Heart right ventricle (tissue), 16 donors: ENCODE measurements at regions not wholly inside any gene's neighbourhood (a gene's known extent, or its start where the extent isn't known, plus 50 kb on each side); places are given as distances from the start of the nearest gene placed in this dataset.

Source experiments
- ATAC-seq, 8 donors: fragments of 200-7000 bp; cut with Tn5 transposase; one replicate each; pipeline ENCODE4 v1.9.1; 2020; ENCODE audit warnings: mild to moderate bottlenecking in 8 of 8, moderate library complexity in 8 of 8, moderate number of reproducible peaks in 1 of 8
- DNase-seq, 2 donors: peaks; one replicate each; pipeline ENCODE4 v3.0.0-alpha.2; 2020
- H3K27ac ChIP-seq, 10 donors: fragments of 200-600 bp; sonication (generic) in 2 of 10; one replicate each; pipeline versions ENCODE4 v1.5.0 to v1.8.0; 2020 to 2022; ENCODE audit warnings: mild to moderate bottlenecking in 3 of 10
- H3K27me3 ChIP-seq, 7 donors: fragments of 200-600 bp; one replicate each; pipeline ENCODE4 v1.8.0; 2021 to 2022; ENCODE audit warnings: mild to moderate bottlenecking in 2 of 7
- H3K36me3 ChIP-seq, 9 donors: fragments of 200-600 bp; sonication (generic) in 1 of 9; one replicate each; pipeline versions ENCODE4 v1.5.0 to v1.8.0; 2020 to 2022; ENCODE audit warnings: mild to moderate bottlenecking in 2 of 9
- H3K4me1 ChIP-seq, 9 donors: fragments of 200-600 bp; sonication (generic) in 1 of 9; one replicate each; pipeline versions ENCODE4 v1.5.0 to v1.8.0; 2020 to 2022; ENCODE audit warnings: mild to moderate bottlenecking in 4 of 9
- H3K4me3 ChIP-seq, 10 donors: fragments of 200-600 bp; sonication (generic) in 2 of 10; one replicate each; pipeline versions ENCODE4 v1.5.0 to v1.8.0; 2020 to 2022; ENCODE audit warnings: mild to moderate bottlenecking in 7 of 10, moderate library complexity in 2 of 10
- H3K9me3 ChIP-seq, 11 donors: fragments of 200-600 bp in 10 of 11; sonication (generic) in 2 of 11; one replicate each; pipeline versions ENCODE4 v1.5.0 to v1.8.0; 2013 to 2022; ENCODE audit warnings: mild to moderate bottlenecking in 2 of 11, control low read depth in 1 of 11, moderate library complexity in 1 of 11
- WGBS, 2 donors: extraction: QIAGEN DNeasy Blood & Tissue Kit; methylation state at CpG; one replicate each; pipeline ENCODE4 v1.1.7; 2013; ENCODE audit warnings: inconsistent platforms in 1 of 2; 5-methylcytosine and 5-hydroxymethylcytosine counted together
- intact Hi-C, 10 donors: fragments of 100-400 bp; cut with DNase I; formaldehyde crosslinking; loops; one replicate each; pipeline versions ENCODE4 v1.11.1 to v1.14.2; 2022
- TF ChIP-seq, protein P1 (sequence below), 9 donors: fragments of 200-600 bp; sonication (generic) in 2 of 9; IDR thresholded peaks; one replicate each; pipeline versions ENCODE4 v1.5.0 to v1.8.0; 2021 to 2022; ENCODE audit warnings: antibody characterized with exemption in 9 of 9, mild to moderate bottlenecking in 5 of 9, moderate library complexity in 1 of 9
- donor health status: Arrhythmogenic right ventricular cardiomyopathy.
- donor health status: ischemic (EF 13 %, LVEDD 7.1; RV severe dilation, severe dysfunction).
- donor health status: healthy with polysubstance abuse.
- donor health status: DM: no; HTN: yes; CAD: no.
- donor health status: DM: no; HTN: no; CAD: no.
- donor health status: ischemic (EF 25% LVEDD 6.9; RV normal size, moderate dysfunction).
- donor health status: ischemic (EF 25% LVEDD 5.7; RV mildly dilated, moderate dysfunction).
- donor health status: healthy.
- donor health status: DM: yes; HTN: yes; CAD: no.
- donor health status: Ischemic cardiomyopathy.
- donor health status: ischemic (EF 35%, LVEDD 5.7; RV mildly dilated, moderate dysfunction).
- donor health status: nonischemic (EF 11% LVEDD 7.7; RV severe dilation, severe dysfunction).
- donor health status: DM: yes; HTN: yes; CAD: no.
- donor health status: PGD.
- donor health status: ischemic (EF 29% LVEDD 5.4; RV normal size, mild dysfunction).
- donor health status: nonischemic (EF 23%, LVEDD 6.1; RV moderate dilation, normal function).

DNA sequence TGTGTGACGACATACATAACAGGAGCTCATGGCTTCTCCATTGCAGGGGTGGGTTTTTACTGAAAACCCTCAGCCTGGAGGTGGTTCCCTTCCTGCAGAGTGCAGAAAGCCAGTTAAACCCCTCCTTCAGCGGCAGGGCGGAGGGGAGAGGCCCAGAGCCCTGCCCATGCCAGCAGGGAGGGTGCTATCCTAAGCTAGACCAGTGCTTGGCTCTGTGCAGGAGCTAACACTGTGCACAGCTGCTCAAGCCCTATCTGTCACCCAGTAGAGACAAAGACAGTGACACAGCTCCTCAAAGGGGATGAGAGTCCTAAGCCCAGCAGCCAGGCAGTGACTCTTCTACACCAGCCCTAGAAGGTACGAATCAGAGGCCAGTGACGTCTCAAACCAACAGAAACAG lies 70.0 kb upstream of the ZSWIM6 start:
- Histone ChIP-seq H3K9me3 (no peaks in the 10 kb centered on the region), H3K4me1 (peaks cover 0 to 22% (median 0%) of the 10 kb centered on the region in 9 donors), H3K4me3 (no peak overlapping the region), H3K27ac (no peak overlapping the region), H3K27me3 (no peaks in the 10 kb centered on the region), H3K36me3 (no peaks in the 10 kb centered on the region)
- TF ChIP-seq, protein P1, sequence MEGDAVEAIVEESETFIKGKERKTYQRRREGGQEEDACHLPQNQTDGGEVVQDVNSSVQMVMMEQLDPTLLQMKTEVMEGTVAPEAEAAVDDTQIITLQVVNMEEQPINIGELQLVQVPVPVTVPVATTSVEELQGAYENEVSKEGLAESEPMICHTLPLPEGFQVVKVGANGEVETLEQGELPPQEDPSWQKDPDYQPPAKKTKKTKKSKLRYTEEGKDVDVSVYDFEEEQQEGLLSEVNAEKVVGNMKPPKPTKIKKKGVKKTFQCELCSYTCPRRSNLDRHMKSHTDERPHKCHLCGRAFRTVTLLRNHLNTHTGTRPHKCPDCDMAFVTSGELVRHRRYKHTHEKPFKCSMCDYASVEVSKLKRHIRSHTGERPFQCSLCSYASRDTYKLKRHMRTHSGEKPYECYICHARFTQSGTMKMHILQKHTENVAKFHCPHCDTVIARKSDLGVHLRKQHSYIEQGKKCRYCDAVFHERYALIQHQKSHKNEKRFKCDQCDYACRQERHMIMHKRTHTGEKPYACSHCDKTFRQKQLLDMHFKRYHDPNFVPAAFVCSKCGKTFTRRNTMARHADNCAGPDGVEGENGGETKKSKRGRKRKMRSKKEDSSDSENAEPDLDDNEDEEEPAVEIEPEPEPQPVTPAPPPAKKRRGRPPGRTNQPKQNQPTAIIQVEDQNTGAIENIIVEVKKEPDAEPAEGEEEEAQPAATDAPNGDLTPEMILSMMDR (IDR thresholded peaks at IDR 0.05): no peak
- ATAC-seq (no peak), DNase-seq (no peak)
- WGBS, 2 donors: 88% methylated on average over 5 of the region's 5 CpGs
- intact Hi-C loops: no loop called here

GRCh38 chr5:61263072-61263471 lies 69.0 kb upstream of the ZSWIM6 start:
- TF ChIP-seq, protein P1 (IDR thresholded peaks at IDR 0.05): no peak
- intact Hi-C loops: no loop called here
- Histone ChIP-seq H3K36me3 (no peaks in the 10 kb centered on the region), H3K27me3 (peaks cover 0 to 4% (median 0%) of the 10 kb centered on the region in 7 donors), H3K27ac (no peak overlapping the region), H3K9me3 (no peaks in the 10 kb centered on the region), H3K4me1 (peaks cover 0 to 22% (median 0%) of the 10 kb centered on the region in 9 donors), H3K4me3 (no peak overlapping the region)
- no peak for ATAC-seq
- no peak for DNase-seq
- 69 to 84% methylated on average over 6 of the region's 6 CpGs for WGBS, 2 donors

GRCh38 chr5:61263561-61264272 lies 68.3 kb upstream of the ZSWIM6 start:
- Histone ChIP-seq H3K27me3 (peaks cover 0 to 6% (median 0%) of the 10 kb centered on the region in 7 donors), H3K4me3 (no peak overlapping the region), H3K36me3 (no peaks in the 10 kb centered on the region), H3K4me1 (peaks cover 0 to 28% (median 0%) of the 10 kb centered on the region in 9 donors), H3K27ac (no peak overlapping the region), H3K9me3 (no peaks in the 10 kb centered on the region)
- intact Hi-C loops: no loop called here
- ATAC-seq (peak in 1 of 8 donors; percentile 37), DNase-seq (no peak)
- 32 to 43% methylated on average over 11 of the region's 11 CpGs for WGBS, 2 donors
- TF ChIP-seq, protein P1 (IDR thresholded peaks at IDR 0.05): no peak

- H3K4me3 ChIP-seq: no peak overlapping the region
- no peaks in the 10 kb centered on the region for H3K9me3 ChIP-seq
- H3K4me1 ChIP-seq: peaks cover 0 to 32% (median 0%) of the 10 kb centered on the region in 9 donors
- ATAC-seq: no peak
- TF ChIP-seq, protein P1 (IDR thresholded peaks at IDR 0.05): no peak
- peaks cover 0 to 6% (median 0%) of the 10 kb centered on the region in 7 donors for H3K27me3 ChIP-seq
- intact Hi-C loops: no loop called here
- no peak for DNase-seq
- H3K27ac ChIP-seq: no peak overlapping the region
- 60 to 70% methylated on average over 4 of the region's 4 CpGs for WGBS, 2 donors
- H3K36me3 ChIP-seq: no peaks in the 10 kb centered on the region
Observed at GRCh38 chr5:61264273-61264661, 67.8 kb upstream of the ZSWIM6 start.
